Caco-2 (cell line): ENCODE measurements at regions not wholly inside any gene's neighbourhood (a gene's known extent, or its start where the extent isn't known, plus 50 kb on each side); places are given as distances from the start of the nearest gene placed in this dataset.

Experiments
- BruUV-seq: library from RNA; stranded (reverse); fragments of 400-500 nt; replicated peaks from 2 replicates; lab custom pipeline; 2021; lab: Mats Ljungman, UMichigan
- CTCF ChIA-PET: fragments of 300-600 bp; sonication (Branson Sonifier 250); formaldehyde crosslinking; loops from one replicate; lab custom pipeline; 2022; ENCODE audit warnings: antibody characterized with exemption; lab: Charles Lee
- POLR2A ChIA-PET: fragments of 300-600 bp; sonication (Branson Sonifier 250); formaldehyde crosslinking; loops from one replicate; lab custom pipeline; 2022; ENCODE audit warnings: antibody characterized with exemption; lab: Charles Lee
- DNase-seq, 2 experiments: peaks; one replicate each; pipeline versions ENCODE4 v3.0.0 to v3.0.0-alpha.2; 2020 to 2022
- H3K27me3 ChIP-seq: replicated peaks from 2 replicates; pipeline ENCODE4 v1.6.0; 2011; ENCODE audit warnings: low read length; ENCODE audit not compliant: control insufficient read depth, insufficient read depth
- H3K36me3 ChIP-seq: 2 replicates; pipeline ENCODE4 v1.5.1; 2011; ENCODE audit warnings: low read length; ENCODE audit not compliant: control insufficient read depth, insufficient read depth
- H3K4me1 ChIP-seq: fragments of 250-450 bp; sonication (Bioruptor Pico); 2 replicates; pipeline ENCODE4 v1.5.1; 2020; ENCODE audit warnings: mild to moderate bottlenecking
- H3K4me3 ChIP-seq: 2 replicates; pipeline ENCODE4 v1.5.1; 2011; ENCODE audit warnings: low read depth, mild to moderate bottlenecking, control low read depth, low read length
- H3K9me3 ChIP-seq: fragments of 250-450 bp; sonication (Bioruptor Pico); 2 replicates; pipeline ENCODE4 v1.5.1; 2020; ENCODE audit warnings: mild to moderate bottlenecking, moderate library complexity
- H3K27ac Mint-ChIP-seq: one replicate; pipeline ENCODE4 v1.8.0; 2022; ENCODE audit warnings: mixed read lengths; ENCODE audit not compliant: unreplicated experiment
- H3K27me3 Mint-ChIP-seq: one replicate; pipeline ENCODE4 v1.8.0; 2022; ENCODE audit warnings: mixed read lengths; ENCODE audit not compliant: insufficient read depth, unreplicated experiment
- H3K36me3 Mint-ChIP-seq: one replicate; pipeline ENCODE4 v1.8.0; 2022; ENCODE audit warnings: mild to moderate bottlenecking, mixed read lengths; ENCODE audit not compliant: insufficient read depth, unreplicated experiment
- H3K4me1 Mint-ChIP-seq: one replicate; pipeline ENCODE4 v1.8.0; 2022; ENCODE audit warnings: low read depth, mixed read lengths; ENCODE audit not compliant: unreplicated experiment
- H3K4me3 Mint-ChIP-seq: one replicate; pipeline ENCODE4 v1.8.0; 2022; ENCODE audit warnings: mild to moderate bottlenecking, moderate library complexity, mixed read lengths; ENCODE audit not compliant: unreplicated experiment
- H3K9me3 Mint-ChIP-seq: one replicate; pipeline ENCODE4 v1.8.0; 2022; ENCODE audit warnings: mixed read lengths; ENCODE audit not compliant: unreplicated experiment
- CTCF ChIP-seq, 2 experiments: fragments of 200-600 bp in 1 of 2; IDR thresholded peaks; 1 replicate in 1 of 2; 2 replicates in 1 of 2; pipeline versions ENCODE4 v1.5.1 to v1.8.0; 2011 to 2022; ENCODE audit warnings: antibody characterized with exemption in 1 of 2, control low read depth in 1 of 2, inconsistent platforms in 1 of 2, low read depth in 1 of 2, low read length in 1 of 2, mild to moderate bottlenecking in 1 of 2, moderate library complexity in 1 of 2; ENCODE audit not compliant: insufficient read depth in 1 of 2, severe bottlenecking in 1 of 2, unreplicated experiment in 1 of 2
- intact Hi-C: fragments of 100-400 bp; cut with micrococcal nuclease; formaldehyde crosslinking; loops from one replicate; pipeline ENCODE4 v1.10.0; 2022; ENCODE audit not compliant: unreplicated experiment

- H3K4me1 Mint-ChIP-seq: no peaks in the 10 kb centered on the region
- no peaks in the 10 kb centered on the region for H3K9me3 ChIP-seq
- CTCF ChIA-PET: no interaction called here
- H3K4me3 Mint-ChIP-seq: no peak overlapping the region
- intact Hi-C loops: no loop called here
- H3K9me3 Mint-ChIP-seq: no peaks in the 10 kb centered on the region
- no peaks in the 10 kb centered on the region for H3K4me1 ChIP-seq
- no peak for TF ChIP-seq CTCF (IDR thresholded peaks at IDR 0.05; ENCODE audit: insufficient read depth in 1 of 2, low read depth in 1 of 2, low read length in 1 of 2, severe bottlenecking in 1 of 2, unreplicated experiment in 1 of 2)
- no TSS peak for BruUV-seq
- peaks cover 16% of the 10 kb centered on the region for H3K27me3 Mint-ChIP-seq
- DNase-seq: no peak
- H3K4me3 ChIP-seq: no peak overlapping the region
- H3K27me3 ChIP-seq: no peaks in the 10 kb centered on the region; the same call in 1 of the 2 replicates
- H3K27ac Mint-ChIP-seq: no peak overlapping the region
- no peaks in the 10 kb centered on the region for H3K36me3 ChIP-seq
- H3K36me3 Mint-ChIP-seq: no peaks in the 10 kb centered on the region
- POLR2A ChIA-PET: no interaction called here
These were observed 817.4 kb downstream of the BRD1 start for GRCh38 chr22:49010070-49010863.

DNA sequence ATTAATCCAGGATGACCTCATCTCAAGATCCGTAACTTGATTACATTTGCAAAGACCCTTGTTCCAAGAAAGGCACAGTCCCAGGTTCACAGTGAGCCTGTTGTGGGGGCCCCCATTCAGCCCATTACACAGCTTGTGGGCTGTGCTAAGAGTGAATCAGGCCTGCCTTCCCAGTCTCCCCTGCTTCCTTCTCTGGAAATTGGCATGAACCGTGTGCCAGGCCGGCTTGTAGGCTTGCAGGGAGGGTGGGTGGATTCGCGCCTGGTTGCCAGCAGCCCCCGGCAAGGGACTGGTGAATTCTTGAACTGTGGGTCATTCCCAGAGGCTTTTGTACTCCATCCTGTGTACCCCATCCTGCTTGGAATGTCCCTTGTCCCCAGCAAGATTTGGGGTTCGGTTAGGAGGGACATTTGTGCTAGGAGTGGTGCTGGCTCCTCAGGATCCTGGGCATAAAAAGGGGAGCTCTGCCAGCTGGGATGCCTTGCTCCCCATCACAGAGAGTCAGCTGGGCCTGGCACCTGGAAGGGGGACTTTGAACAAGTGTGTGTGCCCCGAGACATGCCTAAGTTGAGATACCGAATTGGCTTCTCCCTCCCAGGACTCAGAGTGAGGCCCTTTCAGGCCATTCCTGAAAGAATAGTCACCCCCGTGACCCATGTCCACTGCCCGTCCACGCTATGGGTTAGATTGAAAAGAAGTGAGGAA lies 818.2 kb downstream of the BRD1 start:
- no TSS peak for BruUV-seq
- ChIA-PET POLR2A (no interaction called here), CTCF (no interaction called here)
- Histone ChIP-seq H3K9me3 (no peaks in the 10 kb centered on the region), H3K4me1 (no peaks in the 10 kb centered on the region), H3K27me3 (no peaks in the 10 kb centered on the region; the same call in 1 of the 2 replicates), H3K36me3 (no peaks in the 10 kb centered on the region), H3K4me3 (no peak overlapping the region)
- intact Hi-C loops: no loop called here
- Mint-ChIP-seq H3K9me3 (no peaks in the 10 kb centered on the region), H3K4me3 (no peak overlapping the region), H3K36me3 (no peaks in the 10 kb centered on the region), H3K27me3 (peaks cover 16% of the 10 kb centered on the region), H3K27ac (no peak overlapping the region), H3K4me1 (no peaks in the 10 kb centered on the region)
- no peak for DNase-seq
- no peak for TF ChIP-seq CTCF (IDR thresholded peaks at IDR 0.05; ENCODE audit: insufficient read depth in 1 of 2, low read depth in 1 of 2, low read length in 1 of 2, severe bottlenecking in 1 of 2, unreplicated experiment in 1 of 2)

GRCh38 chr22:49008682-49009235 lies 818.9 kb downstream of the BRD1 start:
- Histone ChIP-seq H3K4me3 (no peak overlapping the region), H3K36me3 (no peaks in the 10 kb centered on the region), H3K9me3 (no peaks in the 10 kb centered on the region), H3K27me3 (no peaks in the 10 kb centered on the region), H3K4me1 (no peaks in the 10 kb centered on the region)
- Mint-ChIP-seq H3K9me3 (no peaks in the 10 kb centered on the region), H3K4me1 (no peaks in the 10 kb centered on the region), H3K36me3 (no peaks in the 10 kb centered on the region), H3K27ac (no peak overlapping the region), H3K4me3 (no peak overlapping the region), H3K27me3 (peaks cover 16% of the 10 kb centered on the region)
- no TSS peak for BruUV-seq
- ChIA-PET POLR2A (no interaction called here), CTCF (no interaction called here)
- intact Hi-C loops: no loop called here
- TF ChIP-seq CTCF (IDR thresholded peaks at IDR 0.05; ENCODE audit: insufficient read depth in 1 of 2, low read depth in 1 of 2, low read length in 1 of 2, severe bottlenecking in 1 of 2, unreplicated experiment in 1 of 2): no peak
- no peak for DNase-seq
